ENCODE measurements at regions not wholly inside any gene's neighbourhood (a gene's known extent, or its start where the extent isn't known, plus 50 kb on each side); places are given as distances from the start of the nearest gene placed in this dataset.

DNA sequence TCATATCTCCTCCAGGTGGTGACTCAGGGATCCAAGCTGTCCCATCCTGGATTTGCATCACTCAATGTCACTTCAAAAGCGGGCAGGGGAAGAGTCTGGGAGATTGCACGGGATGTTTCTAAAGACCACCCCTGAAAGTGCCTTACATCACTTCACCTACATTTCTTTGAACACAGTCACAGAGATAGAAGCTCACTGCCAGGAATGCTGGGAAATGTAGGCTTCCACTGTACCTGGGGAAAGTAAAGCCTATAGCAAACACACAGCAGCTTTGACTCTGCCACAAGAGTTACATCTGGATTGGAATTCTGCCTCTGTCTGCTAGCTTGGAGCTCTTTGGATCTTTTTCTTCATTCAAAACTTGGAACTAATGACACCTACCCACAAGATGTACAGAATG is 300.9 kb downstream of the WDR11 start:
- TF ChIP-seq, protein P1, sequence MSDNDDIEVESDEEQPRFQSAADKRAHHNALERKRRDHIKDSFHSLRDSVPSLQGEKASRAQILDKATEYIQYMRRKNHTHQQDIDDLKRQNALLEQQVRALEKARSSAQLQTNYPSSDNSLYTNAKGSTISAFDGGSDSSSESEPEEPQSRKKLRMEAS (IDR thresholded peaks at IDR 0.05; ENCODE audit: low read depth, low read length), result no peak
- TF ChIP-seq, protein P2, sequence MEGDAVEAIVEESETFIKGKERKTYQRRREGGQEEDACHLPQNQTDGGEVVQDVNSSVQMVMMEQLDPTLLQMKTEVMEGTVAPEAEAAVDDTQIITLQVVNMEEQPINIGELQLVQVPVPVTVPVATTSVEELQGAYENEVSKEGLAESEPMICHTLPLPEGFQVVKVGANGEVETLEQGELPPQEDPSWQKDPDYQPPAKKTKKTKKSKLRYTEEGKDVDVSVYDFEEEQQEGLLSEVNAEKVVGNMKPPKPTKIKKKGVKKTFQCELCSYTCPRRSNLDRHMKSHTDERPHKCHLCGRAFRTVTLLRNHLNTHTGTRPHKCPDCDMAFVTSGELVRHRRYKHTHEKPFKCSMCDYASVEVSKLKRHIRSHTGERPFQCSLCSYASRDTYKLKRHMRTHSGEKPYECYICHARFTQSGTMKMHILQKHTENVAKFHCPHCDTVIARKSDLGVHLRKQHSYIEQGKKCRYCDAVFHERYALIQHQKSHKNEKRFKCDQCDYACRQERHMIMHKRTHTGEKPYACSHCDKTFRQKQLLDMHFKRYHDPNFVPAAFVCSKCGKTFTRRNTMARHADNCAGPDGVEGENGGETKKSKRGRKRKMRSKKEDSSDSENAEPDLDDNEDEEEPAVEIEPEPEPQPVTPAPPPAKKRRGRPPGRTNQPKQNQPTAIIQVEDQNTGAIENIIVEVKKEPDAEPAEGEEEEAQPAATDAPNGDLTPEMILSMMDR (IDR thresholded peaks at IDR 0.05; ENCODE audit: low read depth, low read length), result no peak
- TF ChIP-seq MYC (IDR thresholded peaks at IDR 0.05; ENCODE audit: low read depth, low read length) (no peak), POLR2A (IDR thresholded peaks at IDR 0.05; ENCODE audit: extremely low read depth, insufficient read length) (no peak)
- no peak overlapping the region for H3K4me3 ChIP-seq (ENCODE audit: low read depth, low read length)
- no peak for DNase-seq (ENCODE audit: low read depth)

DNA sequence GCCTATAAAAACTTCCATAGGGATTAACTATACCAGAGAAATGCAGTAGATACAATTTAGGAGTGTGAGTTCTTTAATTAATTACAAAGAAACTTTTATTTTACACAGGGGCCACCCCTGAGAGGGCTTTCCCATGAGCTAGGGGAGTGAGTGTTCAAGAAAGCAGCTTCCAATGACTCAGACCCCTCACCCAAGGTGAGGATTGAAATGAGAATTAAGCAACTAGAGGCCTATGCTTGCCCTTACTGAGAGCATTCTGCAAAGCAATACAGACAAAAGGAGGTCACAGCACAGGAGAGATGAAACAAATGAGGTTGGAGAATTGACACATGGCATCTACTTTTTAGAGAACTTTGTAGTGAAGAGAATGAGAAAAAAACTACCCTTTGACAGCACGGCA is 301.8 kb downstream of the WDR11 start:
- no peak for TF ChIP-seq POLR2A (IDR thresholded peaks at IDR 0.05; ENCODE audit: extremely low read depth, insufficient read length)
- TF ChIP-seq, protein P2 (IDR thresholded peaks at IDR 0.05; ENCODE audit: low read depth, low read length), result no peak
- no peak for TF ChIP-seq MYC (IDR thresholded peaks at IDR 0.05; ENCODE audit: low read depth, low read length)
- TF ChIP-seq, protein P1 (IDR thresholded peaks at IDR 0.05; ENCODE audit: low read depth, low read length), result no peak
- H3K4me3 ChIP-seq (ENCODE audit: low read depth, low read length), result no peak overlapping the region
- no peak for DNase-seq (ENCODE audit: low read depth)

DNA sequence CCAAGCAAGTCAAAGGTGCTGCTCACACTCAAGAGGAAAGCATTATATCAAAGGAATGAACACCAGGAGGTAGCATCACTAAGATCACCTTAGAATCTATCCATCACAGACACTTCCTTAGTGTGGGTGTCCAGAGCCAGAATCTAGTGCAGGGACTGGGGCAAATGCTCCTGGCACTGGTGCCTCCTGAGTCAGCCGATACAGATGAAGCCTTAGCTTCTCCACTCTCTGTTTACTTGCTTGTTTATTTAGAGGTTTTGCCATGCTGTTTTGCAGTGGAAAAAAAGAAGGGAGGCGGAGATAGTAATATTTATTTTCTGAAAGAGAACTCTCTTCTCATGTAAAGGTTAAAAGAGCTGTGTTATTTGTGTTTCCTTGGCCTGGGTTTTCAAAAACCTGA is 303.1 kb downstream of the WDR11 start:
- DNase-seq (ENCODE audit: low read depth), result no peak
- TF ChIP-seq, protein P2 (IDR thresholded peaks at IDR 0.05; ENCODE audit: low read depth, low read length), result no peak
- TF ChIP-seq, protein P1 (IDR thresholded peaks at IDR 0.05; ENCODE audit: low read depth, low read length), result no peak
- TF ChIP-seq POLR2A (IDR thresholded peaks at IDR 0.05; ENCODE audit: extremely low read depth, insufficient read length) (no peak), MYC (IDR thresholded peaks at IDR 0.05; ENCODE audit: low read depth, low read length) (no peak)
- no peak overlapping the region for H3K4me3 ChIP-seq (ENCODE audit: low read depth, low read length)

DNA sequence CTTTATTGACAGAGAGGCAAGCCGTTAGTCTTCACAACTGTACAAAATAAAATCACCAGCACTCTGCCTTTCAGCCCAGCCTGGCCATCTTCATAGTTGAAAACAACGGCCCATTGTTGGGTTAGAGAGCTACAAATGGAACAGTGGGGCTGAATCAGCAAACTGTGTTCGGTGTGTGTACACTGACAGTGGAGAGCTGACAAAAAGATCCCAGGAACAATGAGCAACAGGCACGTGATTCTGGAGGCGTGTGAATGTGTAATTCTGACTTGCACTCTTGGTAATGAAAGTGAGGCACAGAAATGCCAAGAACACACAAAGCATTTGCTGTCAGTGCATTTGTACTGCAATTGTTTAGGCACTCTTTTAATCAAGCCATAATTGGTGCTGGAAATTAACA is 303.7 kb downstream of the WDR11 start:
- DNase-seq (ENCODE audit: low read depth), result no peak
- H3K4me3 ChIP-seq (ENCODE audit: low read depth, low read length), result no peak overlapping the region
- TF ChIP-seq POLR2A (IDR thresholded peaks at IDR 0.05; ENCODE audit: extremely low read depth, insufficient read length) (no peak), MYC (IDR thresholded peaks at IDR 0.05; ENCODE audit: low read depth, low read length) (no peak)
- TF ChIP-seq, protein P2 (IDR thresholded peaks at IDR 0.05; ENCODE audit: low read depth, low read length), result no peak
- TF ChIP-seq, protein P1 (IDR thresholded peaks at IDR 0.05; ENCODE audit: low read depth, low read length), result no peak

DNA sequence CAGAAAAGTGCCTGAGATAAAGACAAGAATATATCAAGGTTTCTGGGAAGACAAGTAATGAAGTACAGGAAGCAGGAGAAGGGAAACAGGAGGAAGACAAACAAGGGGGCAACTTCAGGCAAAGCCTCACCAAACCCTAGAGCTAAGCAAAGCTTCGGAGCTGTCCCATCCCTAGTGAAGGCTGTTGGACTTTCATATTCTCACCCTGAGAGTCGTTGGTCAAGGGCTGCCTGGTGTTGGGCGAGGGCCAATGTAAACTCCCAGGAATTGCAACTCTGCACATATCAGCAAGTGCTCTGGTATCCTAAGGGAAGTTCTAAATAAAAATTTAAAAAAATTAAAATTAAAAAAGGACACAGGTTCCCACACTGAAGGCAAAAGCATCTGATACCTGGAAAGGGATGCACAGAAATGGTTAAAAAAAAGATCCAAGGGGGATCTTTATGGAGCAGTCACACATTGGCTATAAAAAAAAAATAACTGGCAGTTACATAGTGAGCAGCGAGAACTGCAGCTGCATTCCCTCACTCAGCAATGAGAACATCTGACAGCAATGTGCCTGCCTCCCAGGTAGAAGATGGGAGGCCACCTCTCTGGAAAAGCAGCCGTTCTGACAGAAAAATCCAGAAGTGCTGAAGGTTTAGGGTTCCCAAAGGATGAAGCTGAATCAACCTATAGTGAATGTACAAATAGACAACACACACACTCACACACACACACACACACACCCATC is 304.7 kb downstream of the WDR11 start:
- TF ChIP-seq, protein P1 (IDR thresholded peaks at IDR 0.05; ENCODE audit: low read depth, low read length), result no peak
- TF ChIP-seq POLR2A (IDR thresholded peaks at IDR 0.05; ENCODE audit: extremely low read depth, insufficient read length) (no peak), MYC (IDR thresholded peaks at IDR 0.05; ENCODE audit: low read depth, low read length) (no peak)
- H3K4me3 ChIP-seq (ENCODE audit: low read depth, low read length), result no peak overlapping the region
- DNase-seq (ENCODE audit: low read depth), result no peak

DNA sequence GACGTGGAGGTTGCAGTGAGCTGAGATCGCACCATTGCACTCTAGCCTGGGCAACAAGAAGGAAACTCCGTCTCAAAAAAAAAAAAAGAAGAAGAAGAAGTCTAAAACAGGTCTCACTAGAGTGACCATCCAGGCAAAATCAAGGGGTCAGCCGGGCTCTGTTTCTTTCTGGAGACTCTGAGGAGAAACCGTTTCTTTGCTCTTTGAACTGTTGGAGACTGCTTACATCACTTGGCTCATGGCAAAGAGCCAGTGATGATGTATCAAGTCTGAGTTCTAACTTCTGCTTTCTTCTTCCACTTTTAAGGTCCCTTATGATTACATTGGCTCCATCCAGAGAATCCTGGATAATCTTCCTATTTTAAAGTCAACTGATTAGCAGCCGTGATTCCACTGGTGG is 306.8 kb downstream of the WDR11 start:
- TF ChIP-seq MYC (IDR thresholded peaks at IDR 0.05; ENCODE audit: low read depth, low read length) (no peak), POLR2A (IDR thresholded peaks at IDR 0.05; ENCODE audit: extremely low read depth, insufficient read length) (no peak)
- TF ChIP-seq, protein P1 (IDR thresholded peaks at IDR 0.05; ENCODE audit: low read depth, low read length), result no peak
- TF ChIP-seq, protein P2 (IDR thresholded peaks at IDR 0.05; ENCODE audit: low read depth, low read length), result no peak
- no peak overlapping the region for H3K4me3 ChIP-seq (ENCODE audit: low read depth, low read length)
- DNase-seq (ENCODE audit: low read depth), result peak; percentile 82
